HAP-1 (cell line): ENCODE measurements at regions not wholly inside any gene's neighbourhood (a gene's known extent, or its start where the extent isn't known, plus 50 kb on each side); places are given as distances from the start of the nearest gene placed in this dataset.

Source experiments
- DNase-seq, 2 experiments: peaks; one replicate each; pipeline ENCODE4 v3.0.0-alpha.2; 2016 to 2020; ENCODE audit warnings: low spot score in 2 of 2
- H3K27me3 ChIP-seq: fragments of 250-450 bp; sonication (Bioruptor Pico); 2 replicates; pipeline ENCODE4 v1.5.1; 2020; ENCODE audit warnings: low read depth, mild to moderate bottlenecking, moderate library complexity
- H3K36me3 ChIP-seq: fragments of 250-450 bp; sonication (Bioruptor Pico); replicated peaks from 2 replicates; pipeline ENCODE4 v1.5.1; 2020; ENCODE audit warnings: mild to moderate bottlenecking
- H3K4me1 ChIP-seq: fragments of 250-450 bp; sonication (Bioruptor Pico); 2 replicates; pipeline ENCODE4 v1.5.1; 2020; ENCODE audit warnings: mild to moderate bottlenecking
- H3K4me3 ChIP-seq: fragments of 250-450 bp; sonication (Bioruptor Pico); 2 replicates; pipeline ENCODE4 v1.5.1; 2020; ENCODE audit warnings: mild to moderate bottlenecking, moderate library complexity
- H3K9me3 ChIP-seq: fragments of 250-450 bp; sonication (Bioruptor Pico); 2 replicates; pipeline ENCODE4 v1.5.1; 2020; ENCODE audit warnings: mild to moderate bottlenecking, moderate library complexity
- in situ Hi-C: fragments of 300-500 bp; cut with MboI; formaldehyde crosslinking; loops from 3 replicates; pipeline ENCODE4 v1.14.3; 2020; ENCODE audit warnings: low sequenced_read_pairs, inconsistent platforms, mixed read lengths

GRCh38 chr16:51937771-51938170 lies 609.2 kb downstream of the TOX3 start:
- H3K4me1 ChIP-seq = no peaks in the 10 kb centered on the region
- no peak for DNase-seq
- no peaks in the 10 kb centered on the region for H3K36me3 ChIP-seq
- no peak overlapping the region for H3K4me3 ChIP-seq
- no peaks in the 10 kb centered on the region for H3K27me3 ChIP-seq
- in situ Hi-C loops = no loop called here
- no peaks in the 10 kb centered on the region for H3K9me3 ChIP-seq

GRCh38 chr16:51936846-51937245 lies 610.1 kb downstream of the TOX3 start:
- Histone ChIP-seq H3K4me1 (no peaks in the 10 kb centered on the region), H3K4me3 (no peak overlapping the region), H3K9me3 (no peaks in the 10 kb centered on the region), H3K36me3 (no peaks in the 10 kb centered on the region), H3K27me3 (no peaks in the 10 kb centered on the region)
- no peak for DNase-seq
- in situ Hi-C loops = no loop called here

GRCh38 chr16:51932317-51932716 lies 614.6 kb downstream of the TOX3 start:
- DNase-seq = no peak
- Histone ChIP-seq H3K27me3 (0 out of 2 replicates have a peak, but pooled peaks cover 4% of the 10 kb centered on the region), H3K9me3 (no peaks in the 10 kb centered on the region), H3K4me3 (no peak overlapping the region), H3K36me3 (no peaks in the 10 kb centered on the region), H3K4me1 (no peaks in the 10 kb centered on the region)
- in situ Hi-C loops = no loop called here

GRCh38 chr16:51931653-51932052 lies 615.3 kb downstream of the TOX3 start:
- no peaks in the 10 kb centered on the region for H3K4me1 ChIP-seq
- H3K9me3 ChIP-seq = no peaks in the 10 kb centered on the region
- H3K4me3 ChIP-seq = no peak overlapping the region
- DNase-seq = no peak
- H3K36me3 ChIP-seq = no peaks in the 10 kb centered on the region
- H3K27me3 ChIP-seq = 0 out of 2 replicates have a peak, but pooled peaks cover 7% of the 10 kb centered on the region
- in situ Hi-C loops = no loop called here

- no peak for DNase-seq
- Histone ChIP-seq H3K36me3 (no peaks in the 10 kb centered on the region), H3K9me3 (no peaks in the 10 kb centered on the region), H3K27me3 (peaks cover 23% of the 10 kb centered on the region), H3K4me3 (no peak overlapping the region), H3K4me1 (no peaks in the 10 kb centered on the region)
- in situ Hi-C loops = no loop called here
Observed at GRCh38 chr16:51924744-51925143, 622.2 kb downstream of the TOX3 start.

GRCh38 chr16:51922476-51922875 lies 624.5 kb downstream of the TOX3 start:
- in situ Hi-C loops = no loop called here
- no peaks in the 10 kb centered on the region for H3K36me3 ChIP-seq

GRCh38 chr16:51919736-51920135 lies 627.2 kb downstream of the TOX3 start:
- no peak overlapping the region for H3K4me3 ChIP-seq
- H3K36me3 ChIP-seq = no peaks in the 10 kb centered on the region
- no peaks in the 10 kb centered on the region for H3K9me3 ChIP-seq
- peaks cover 7% of the 10 kb centered on the region for H3K27me3 ChIP-seq
- in situ Hi-C loops = no loop called here
- H3K4me1 ChIP-seq = no peaks in the 10 kb centered on the region
- no peak for DNase-seq

More at GRCh38 chr16:51922476-51922875, 624.5 kb downstream of the TOX3 start:
- no peak overlapping the region for H3K4me3 ChIP-seq
- H3K27me3 ChIP-seq = peaks cover 19% of the 10 kb centered on the region
- no peaks in the 10 kb centered on the region for H3K9me3 ChIP-seq
- DNase-seq = no peak
- no peaks in the 10 kb centered on the region for H3K4me1 ChIP-seq

GRCh38 chr16:51916814-51917213 lies 630.1 kb downstream of the TOX3 start:
- Histone ChIP-seq H3K27me3 (peaks cover 3% of the 10 kb centered on the region; the same call in 1 of the 2 replicates), H3K36me3 (no peaks in the 10 kb centered on the region), H3K9me3 (no peaks in the 10 kb centered on the region), H3K4me3 (no peak overlapping the region), H3K4me1 (no peaks in the 10 kb centered on the region)
- in situ Hi-C loops = no loop called here
- DNase-seq = no peak

GRCh38 chr16:51916231-51916630 lies 630.7 kb downstream of the TOX3 start:
- Histone ChIP-seq H3K9me3 (no peaks in the 10 kb centered on the region), H3K4me3 (no peak overlapping the region), H3K4me1 (no peaks in the 10 kb centered on the region), H3K27me3 (peaks cover 3% of the 10 kb centered on the region; the same call in 1 of the 2 replicates), H3K36me3 (no peaks in the 10 kb centered on the region)
- in situ Hi-C loops = no loop called here
- no peak for DNase-seq

GRCh38 chr16:51907680-51908079 lies 639.3 kb downstream of the TOX3 start:
- H3K4me1 ChIP-seq = no peaks in the 10 kb centered on the region
- no peak overlapping the region for H3K4me3 ChIP-seq
- H3K36me3 ChIP-seq = no peaks in the 10 kb centered on the region
- DNase-seq = no peak
- no peaks in the 10 kb centered on the region for H3K9me3 ChIP-seq
- in situ Hi-C loops = no loop called here
- H3K27me3 ChIP-seq = peaks cover 4% of the 10 kb centered on the region; the same call in 1 of the 2 replicates

GRCh38 chr16:51900221-51900780 lies 646.6 kb downstream of the TOX3 start:
- Histone ChIP-seq H3K27me3 (no peaks in the 10 kb centered on the region), H3K4me3 (no peak overlapping the region), H3K36me3 (no peaks in the 10 kb centered on the region), H3K4me1 (no peaks in the 10 kb centered on the region), H3K9me3 (no peaks in the 10 kb centered on the region)
- DNase-seq = no peak
- in situ Hi-C loops = no loop called here

GRCh38 chr16:51898872-51899271 lies 648.1 kb downstream of the TOX3 start:
- H3K4me3 ChIP-seq = no peak overlapping the region
- H3K36me3 ChIP-seq = no peaks in the 10 kb centered on the region
- in situ Hi-C loops = no loop called here
- no peaks in the 10 kb centered on the region for H3K4me1 ChIP-seq
- DNase-seq = no peak
- no peaks in the 10 kb centered on the region for H3K9me3 ChIP-seq
- H3K27me3 ChIP-seq = no peaks in the 10 kb centered on the region

- Histone ChIP-seq H3K27me3 (no peaks in the 10 kb centered on the region), H3K4me1 (no peaks in the 10 kb centered on the region), H3K36me3 (no peaks in the 10 kb centered on the region), H3K4me3 (no peak overlapping the region), H3K9me3 (no peaks in the 10 kb centered on the region)
- in situ Hi-C loops = no loop called here
- no peak for DNase-seq
Observed at GRCh38 chr16:51896013-51896412, 650.9 kb downstream of the TOX3 start.

GRCh38 chr16:51892293-51893007 lies 654.5 kb downstream of the TOX3 start:
- H3K4me3 ChIP-seq = no peak overlapping the region
- H3K9me3 ChIP-seq = no peaks in the 10 kb centered on the region
- H3K4me1 ChIP-seq = no peaks in the 10 kb centered on the region
- H3K36me3 ChIP-seq = no peaks in the 10 kb centered on the region
- in situ Hi-C loops = no loop called here
- no peaks in the 10 kb centered on the region for H3K27me3 ChIP-seq
- DNase-seq = no peak
